ENCODE measurements at regions not wholly inside any gene's neighbourhood (a gene's known extent, or its start where the extent isn't known, plus 50 kb on each side); places are given as distances from the start of the nearest gene placed in this dataset.

GRCh38 chr6:137696765-137697164 is 170.3 kb upstream of the TNFAIP3 start (continued):
- TF ChIP-seq CHD7 (IDR thresholded peaks at IDR 0.05; ENCODE audit: insufficient replicate concordance, low read length) (no peak), USF2 (IDR thresholded peaks at IDR 0.05; ENCODE audit: low read length) (no peak), CBX5 (IDR thresholded peaks at IDR 0.05; ENCODE audit: low read depth, low read length) (no peak), EP300 (IDR thresholded peaks at IDR 0.05; ENCODE audit: borderline replicate concordance in 1 of 2, low read depth in 2 of 2, low read length in 2 of 2) (no peak)

All from H1 (cell line).